Fibroblast of mammary gland (primary cell): ENCODE measurements at regions not wholly inside any gene's neighbourhood (a gene's known extent, or its start where the extent isn't known, plus 50 kb on each side); places are given as distances from the start of the nearest gene placed in this dataset.

Experiments
- DNase-seq: peaks from one replicate; pipeline ENCODE4 v3.0.0-alpha.2; 2010; ENCODE audit warnings: low read depth
- H3K4me3 ChIP-seq: 2 replicates; pipeline ENCODE4 v1.5.1; 2011; ENCODE audit warnings: low read depth, mild to moderate bottlenecking, low read length, moderate library complexity; ENCODE audit not compliant: control insufficient read depth
- CTCF ChIP-seq: conservative IDR thresholded peaks from 2 replicates; pipeline ENCODE4 v1.5.1; 2011; ENCODE audit warnings: low read depth, low read length, inconsistent platforms; ENCODE audit not compliant: control insufficient read depth, insufficient read depth

- peak; percentile 52 for DNase-seq
- peak; percentile 61 for TF ChIP-seq CTCF
- H3K4me3 ChIP-seq = no peak overlapping the region
Measured at GRCh38 chr9:26744191-26744965, 148.2 kb downstream of the CAAP1 start.

GRCh38 chr9:26742828-26743476 is 149.7 kb downstream of the CAAP1 start:
- H3K4me3 ChIP-seq = no peak overlapping the region
- TF ChIP-seq CTCF = no peak
- DNase-seq = no peak

GRCh38 chr9:26735160-26735559 is 157.4 kb downstream of the CAAP1 start:
- no peak for TF ChIP-seq CTCF

GRCh38 chr9:26729187-26729586 is 163.4 kb downstream of the CAAP1 start:
- DNase-seq = no peak
- TF ChIP-seq CTCF = no peak
- H3K4me3 ChIP-seq = no peak overlapping the region

More at GRCh38 chr9:26735160-26735559, 157.4 kb downstream of the CAAP1 start:
- no peak overlapping the region for H3K4me3 ChIP-seq
- no peak for DNase-seq

GRCh38 chr9:26727471-26727870 is 165.1 kb downstream of the CAAP1 start:
- no peak overlapping the region for H3K4me3 ChIP-seq
- no peak for DNase-seq
- TF ChIP-seq CTCF = no peak

GRCh38 chr9:26725573-26725972 is 167.0 kb downstream of the CAAP1 start:
- no peak for TF ChIP-seq CTCF
- no peak overlapping the region for H3K4me3 ChIP-seq
- DNase-seq = peak; percentile 77
